Endothelial cell of umbilical vein (primary cell): ENCODE measurements at regions not wholly inside any gene's neighbourhood (a gene's known extent, or its start where the extent isn't known, plus 50 kb on each side); places are given as distances from the start of the nearest gene placed in this dataset.

ENCODE experiments used
- CTCF ChIP-seq, 2 donors: IDR thresholded peaks; 1 replicate in 1 of 2; 2 replicates in 1 of 2; pipeline ENCODE4 v1.5.1; 2011; ENCODE audit warnings: low read length in 2 of 2, mild to moderate bottlenecking in 2 of 2, moderate library complexity in 2 of 2, control low read depth in 1 of 2, inconsistent platforms in 1 of 2, low read depth in 1 of 2; ENCODE audit not compliant: insufficient read depth in 1 of 2; ENCODE audit errors: extremely low read depth in 1 of 2
- EZH2 ChIP-seq: IDR thresholded peaks from 2 replicates; pipeline ENCODE4 v1.6.1; 2012; ENCODE audit warnings: borderline replicate concordance, low read depth, mild to moderate bottlenecking, moderate library complexity, low read length, inconsistent platforms; ENCODE audit not compliant: severe bottlenecking
- FOS ChIP-seq: IDR thresholded peaks from 2 replicates; pipeline ENCODE4 v1.6.1; 2011; ENCODE audit warnings: mild to moderate bottlenecking, low read length, moderate library complexity, borderline replicate concordance; ENCODE audit not compliant: insufficient read depth
- GATA2 ChIP-seq: IDR thresholded peaks from 2 replicates; pipeline ENCODE4 v1.7.0; 2011; ENCODE audit warnings: low read depth, mild to moderate bottlenecking, moderate library complexity, mixed read lengths, low read length; ENCODE audit not compliant: insufficient read length, insufficient read depth
- JUN ChIP-seq: IDR thresholded peaks from 2 replicates; pipeline ENCODE4 v1.6.1; 2011; ENCODE audit warnings: borderline replicate concordance, low read depth; ENCODE audit not compliant: insufficient read length, insufficient read depth
- MYC ChIP-seq: IDR thresholded peaks from one replicate; pipeline ENCODE4 v1.6.1; 2011; ENCODE audit warnings: mild to moderate bottlenecking, low read depth, low read length
- POLR2A ChIP-seq: IDR thresholded peaks from 2 replicates; pipeline ENCODE4 v1.6.1; 2012; ENCODE audit warnings: low read depth, mild to moderate bottlenecking, control low read depth, low read length
- POLR2AphosphoS5 ChIP-seq: IDR thresholded peaks from 2 replicates; pipeline ENCODE4 v1.6.1; 2012; ENCODE audit warnings: low read depth, mild to moderate bottlenecking, control low read depth, low read length, moderate library complexity; ENCODE audit not compliant: insufficient read depth
- TF ChIP-seq, protein P1 (sequence below): IDR thresholded peaks from 2 replicates; pipeline ENCODE4 v1.6.1; 2011; ENCODE audit not compliant: insufficient read depth, insufficient read length

GRCh38 chr12:25877446-25877845, 81.0 kb upstream of the RASSF8 start:
- TF ChIP-seq EZH2 (no peak), CTCF (IDR thresholded peaks at IDR 0.05; ENCODE audit: extremely low read depth in 1 of 2, insufficient read depth in 1 of 2, low read depth in 1 of 2, low read length in 2 of 2) (no peak), MYC (no peak), POLR2AphosphoS5 (no peak), JUN (no peak), POLR2A (no peak), FOS (no peak), GATA2 (no peak)
- TF ChIP-seq, protein P1, sequence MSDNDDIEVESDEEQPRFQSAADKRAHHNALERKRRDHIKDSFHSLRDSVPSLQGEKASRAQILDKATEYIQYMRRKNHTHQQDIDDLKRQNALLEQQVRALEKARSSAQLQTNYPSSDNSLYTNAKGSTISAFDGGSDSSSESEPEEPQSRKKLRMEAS, result no peak
